Immature natural killer cell (primary cell): ENCODE measurements at regions not wholly inside any gene's neighbourhood (a gene's known extent, or its start where the extent isn't known, plus 50 kb on each side); places are given as distances from the start of the nearest gene placed in this dataset.

Experiments
- DNase-seq, 3 donors: peaks; one replicate each; pipeline ENCODE4 v3.0.0; 2022; ENCODE audit warnings: mixed read lengths in 1 of 3
- H3K27ac Mint-ChIP-seq, 6 donors: one replicate each; pipeline ENCODE4 v1.8.0; 2020; ENCODE audit warnings: mixed read lengths in 6 of 6, mild to moderate bottlenecking in 5 of 6, inconsistent platforms in 4 of 6, moderate library complexity in 3 of 6
- H3K27me3 Mint-ChIP-seq, 3 donors: one replicate each; pipeline ENCODE4 v1.8.0; 2020 to 2021; ENCODE audit warnings: low read depth in 3 of 3, mild to moderate bottlenecking in 3 of 3, mixed read lengths in 3 of 3, moderate library complexity in 3 of 3, inconsistent platforms in 1 of 3
- H3K36me3 Mint-ChIP-seq, 3 donors: one replicate each; pipeline ENCODE4 v1.8.0; 2020; ENCODE audit warnings: mixed read lengths in 3 of 3, inconsistent platforms in 2 of 3, mild to moderate bottlenecking in 2 of 3
- H3K4me1 Mint-ChIP-seq, 2 donors: one replicate each; pipeline ENCODE4 v1.8.0; 2020; ENCODE audit warnings: inconsistent platforms in 2 of 2, mild to moderate bottlenecking in 2 of 2, mixed read lengths in 2 of 2, moderate library complexity in 1 of 2
- H3K4me3 Mint-ChIP-seq, 5 donors: one replicate each; pipeline ENCODE4 v1.8.0; 2020; ENCODE audit warnings: mild to moderate bottlenecking in 5 of 5, mixed read lengths in 5 of 5, inconsistent platforms in 3 of 5, moderate library complexity in 3 of 5
- H3K9me3 Mint-ChIP-seq, 6 donors: one replicate each; pipeline ENCODE4 v1.8.0; 2020; ENCODE audit warnings: mild to moderate bottlenecking in 6 of 6, mixed read lengths in 6 of 6, inconsistent platforms in 4 of 6, moderate library complexity in 3 of 6

DNA sequence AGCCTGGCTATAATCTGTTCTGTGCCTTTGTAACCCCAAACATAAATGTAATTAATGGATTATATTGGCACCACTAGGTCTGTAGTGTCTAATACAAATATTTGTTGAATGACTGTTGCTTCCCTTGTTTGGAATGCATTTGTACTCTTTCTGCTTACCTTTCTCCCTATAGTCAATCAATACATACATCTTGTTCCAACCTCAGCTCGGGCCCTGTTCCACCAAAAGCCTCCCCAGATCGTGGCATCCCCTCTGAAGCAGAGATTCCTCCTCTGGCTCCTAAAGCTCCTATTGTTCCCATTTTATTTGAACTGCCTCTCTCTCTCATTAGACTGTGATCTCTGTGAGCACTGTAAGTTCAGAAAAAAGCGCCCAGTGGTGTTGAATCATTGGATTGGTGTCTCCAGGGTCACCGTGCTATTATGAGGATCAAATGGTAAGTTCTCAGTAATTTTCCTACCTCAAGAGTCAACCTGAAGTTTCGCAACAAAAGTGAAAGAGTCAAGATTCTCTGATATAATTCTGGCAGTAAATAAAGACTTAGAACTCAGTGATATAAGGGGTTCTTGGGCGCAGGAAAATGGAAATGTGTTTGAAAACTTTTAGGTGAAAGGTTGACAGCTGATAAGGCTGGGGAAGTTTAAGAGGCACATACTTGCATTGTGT lies 151.5 kb downstream of the KLF5 start:
- Mint-ChIP-seq H3K36me3 (no peaks in the 10 kb centered on the region), H3K9me3 (peaks cover 0 to 2% (median 0%) of the 10 kb centered on the region in 6 donors), H3K4me3 (no peak overlapping the region), H3K27ac (no peak overlapping the region), H3K4me1 (no peaks in the 10 kb centered on the region), H3K27me3 (peaks cover 0 to 9% (median 0%) of the 10 kb centered on the region in 3 donors)
- DNase-seq = no peak

DNA sequence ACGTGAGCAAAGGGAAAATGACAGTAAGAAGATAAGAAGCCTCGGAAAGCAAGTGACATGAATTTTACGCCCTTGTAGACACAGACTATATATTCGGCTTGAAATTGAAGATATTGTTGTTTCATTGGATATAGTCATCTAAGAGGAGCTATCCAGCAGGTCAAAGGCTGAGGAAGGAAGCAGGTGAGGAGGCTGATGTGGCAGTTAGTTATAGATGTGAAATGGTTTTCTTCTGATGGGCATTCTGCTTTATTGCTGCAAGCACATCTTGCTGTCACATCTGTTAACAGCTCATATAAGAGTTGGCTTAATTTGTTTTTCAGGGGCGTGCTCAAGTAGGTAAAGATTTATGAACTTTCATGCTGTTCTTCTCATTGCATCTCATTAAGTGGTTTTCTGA lies 146.1 kb downstream of the KLF5 start:
- DNase-seq = no peak
- H3K9me3 Mint-ChIP-seq = peaks cover 0 to 5% (median 0%) of the 10 kb centered on the region in 6 donors
- H3K4me1 Mint-ChIP-seq = no peaks in the 10 kb centered on the region
- no peak overlapping the region for H3K4me3 Mint-ChIP-seq
- H3K27me3 Mint-ChIP-seq = peaks cover 0 to 6% (median 0%) of the 10 kb centered on the region in 3 donors
- H3K27ac Mint-ChIP-seq = no peak overlapping the region
- H3K36me3 Mint-ChIP-seq = no peaks in the 10 kb centered on the region

DNA sequence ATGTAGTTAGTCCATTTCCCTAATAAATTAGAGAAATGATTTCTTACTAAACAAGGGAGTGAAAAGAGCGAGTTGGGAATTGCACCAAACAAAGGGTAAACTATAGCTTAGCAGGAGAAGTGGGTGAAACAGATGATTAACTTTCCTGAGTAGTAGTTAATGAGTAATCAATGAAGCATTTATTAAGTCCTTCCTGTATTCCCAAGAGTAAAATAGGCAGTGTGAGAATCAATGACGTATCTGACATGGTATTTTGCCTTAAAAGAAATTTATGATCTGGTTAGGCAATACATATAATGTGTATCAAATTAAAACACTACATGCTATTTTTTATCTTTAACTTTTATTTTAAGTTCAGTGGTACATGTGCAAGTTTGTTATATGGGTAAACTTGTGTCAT lies 142.8 kb downstream of the KLF5 start:
- no peak overlapping the region for H3K27ac Mint-ChIP-seq
- peaks cover 0 to 5% (median 0%) of the 10 kb centered on the region in 6 donors for H3K9me3 Mint-ChIP-seq
- H3K27me3 Mint-ChIP-seq = peaks cover 0 to 11% (median 3%) of the 10 kb centered on the region in 3 donors
- no peak for DNase-seq
- H3K4me1 Mint-ChIP-seq = no peaks in the 10 kb centered on the region
- no peaks in the 10 kb centered on the region for H3K36me3 Mint-ChIP-seq
- no peak overlapping the region for H3K4me3 Mint-ChIP-seq

DNA sequence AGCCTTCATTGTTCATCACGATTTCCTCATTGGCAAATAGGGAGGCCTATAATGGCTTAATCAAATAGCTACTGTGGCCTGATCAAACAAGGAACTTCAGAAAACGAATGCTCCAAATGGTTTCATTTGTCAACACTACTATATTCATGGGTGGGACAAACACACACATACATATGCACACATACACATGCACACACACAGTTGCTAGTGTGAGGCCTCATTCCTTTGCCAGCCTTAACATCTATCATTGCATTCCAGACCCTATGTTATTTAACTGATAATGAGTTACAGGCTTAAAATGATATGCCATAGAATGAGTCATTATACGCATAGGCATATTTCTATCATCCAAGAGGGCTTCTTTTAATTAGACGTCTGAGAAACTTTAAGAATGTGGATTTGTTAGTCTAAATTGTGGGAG lies 140.2 kb downstream of the KLF5 start:
- H3K27ac Mint-ChIP-seq = no peak overlapping the region
- H3K27me3 Mint-ChIP-seq = peaks cover 0 to 13% (median 3%) of the 10 kb centered on the region in 3 donors
- no peaks in the 10 kb centered on the region for H3K36me3 Mint-ChIP-seq
- H3K4me1 Mint-ChIP-seq = no peaks in the 10 kb centered on the region
- no peak for DNase-seq
- peaks cover 0 to 5% (median under 1%) of the 10 kb centered on the region in 6 donors for H3K9me3 Mint-ChIP-seq
- H3K4me3 Mint-ChIP-seq = no peak overlapping the region

DNA sequence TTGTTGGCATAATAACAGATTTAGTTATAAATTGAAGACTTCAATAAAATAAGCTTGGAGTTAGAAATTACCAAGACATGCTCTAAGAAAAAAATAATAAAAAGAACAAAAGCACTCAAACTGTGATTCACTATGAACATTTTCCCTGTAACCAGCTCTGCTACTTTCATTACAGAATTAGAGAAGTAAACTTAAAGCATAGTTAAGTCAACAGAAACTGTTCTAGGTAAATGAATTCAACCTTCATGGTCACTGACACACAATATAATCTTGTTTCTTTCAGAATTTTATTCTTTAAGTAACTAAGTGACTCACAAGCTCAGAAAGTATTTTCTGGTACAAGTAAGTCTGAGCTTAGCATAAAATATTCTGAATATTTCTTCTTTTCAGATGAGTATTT lies 136.3 kb downstream of the KLF5 start:
- Mint-ChIP-seq H3K4me3 (no peak overlapping the region), H3K36me3 (no peaks in the 10 kb centered on the region), H3K27me3 (peaks cover 0 to 10% (median 6%) of the 10 kb centered on the region in 3 donors), H3K4me1 (no peaks in the 10 kb centered on the region), H3K27ac (no peak overlapping the region), H3K9me3 (peaks cover 0 to 2% (median 0%) of the 10 kb centered on the region in 6 donors)
- DNase-seq = no peak

DNA sequence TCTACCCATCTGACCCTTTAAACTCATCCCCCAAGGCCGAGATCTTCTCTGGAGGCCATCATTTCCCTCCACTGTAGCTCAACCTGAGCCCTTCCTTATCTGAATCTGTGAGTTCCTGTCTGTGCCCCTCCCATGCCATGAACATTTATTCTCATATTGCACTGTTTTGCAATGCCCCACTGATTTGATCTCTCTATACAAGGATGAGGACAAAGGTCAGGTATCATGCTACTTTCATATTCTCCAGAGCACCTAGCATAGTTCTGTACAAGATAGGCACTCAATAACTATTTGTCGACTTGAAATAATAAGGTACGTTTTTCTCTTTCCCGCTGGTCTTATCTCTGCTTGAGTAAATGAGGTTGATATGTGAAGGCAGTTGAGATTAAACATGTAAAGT lies 135.5 kb downstream of the KLF5 start:
- no peak overlapping the region for H3K4me3 Mint-ChIP-seq
- peaks cover 0 to 2% (median 0%) of the 10 kb centered on the region in 6 donors for H3K9me3 Mint-ChIP-seq
- DNase-seq = no peak
- no peaks in the 10 kb centered on the region for H3K36me3 Mint-ChIP-seq
- no peaks in the 10 kb centered on the region for H3K4me1 Mint-ChIP-seq
- H3K27ac Mint-ChIP-seq = no peak overlapping the region
- H3K27me3 Mint-ChIP-seq = peaks cover 0 to 10% (median 8%) of the 10 kb centered on the region in 3 donors

DNA sequence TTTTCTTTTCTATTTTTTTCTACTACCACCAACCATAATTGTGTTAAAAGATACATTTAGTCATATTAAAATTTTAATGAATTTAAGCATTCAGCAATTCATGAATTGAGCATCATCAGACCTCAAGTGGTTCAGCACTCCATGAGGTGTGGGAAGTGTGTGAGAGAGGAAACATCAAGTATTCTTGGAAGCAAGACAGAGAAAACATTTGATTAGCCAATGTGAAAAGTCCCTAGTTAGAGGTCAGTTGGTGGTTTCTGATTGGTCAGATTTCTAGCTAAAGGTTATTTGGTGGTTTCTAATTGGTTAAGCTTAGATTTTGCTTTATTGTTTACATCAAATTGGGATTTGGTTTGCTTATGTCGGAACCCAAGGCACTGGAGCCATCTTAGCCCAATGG lies 134.7 kb downstream of the KLF5 start:
- H3K4me3 Mint-ChIP-seq = no peak overlapping the region
- H3K27ac Mint-ChIP-seq = no peak overlapping the region
- H3K9me3 Mint-ChIP-seq = peaks cover 0 to 2% (median 0%) of the 10 kb centered on the region in 6 donors
- no peak for DNase-seq
- no peaks in the 10 kb centered on the region for H3K4me1 Mint-ChIP-seq
- H3K27me3 Mint-ChIP-seq = peaks cover 0 to 10% (median 8%) of the 10 kb centered on the region in 3 donors
- no peaks in the 10 kb centered on the region for H3K36me3 Mint-ChIP-seq

DNA sequence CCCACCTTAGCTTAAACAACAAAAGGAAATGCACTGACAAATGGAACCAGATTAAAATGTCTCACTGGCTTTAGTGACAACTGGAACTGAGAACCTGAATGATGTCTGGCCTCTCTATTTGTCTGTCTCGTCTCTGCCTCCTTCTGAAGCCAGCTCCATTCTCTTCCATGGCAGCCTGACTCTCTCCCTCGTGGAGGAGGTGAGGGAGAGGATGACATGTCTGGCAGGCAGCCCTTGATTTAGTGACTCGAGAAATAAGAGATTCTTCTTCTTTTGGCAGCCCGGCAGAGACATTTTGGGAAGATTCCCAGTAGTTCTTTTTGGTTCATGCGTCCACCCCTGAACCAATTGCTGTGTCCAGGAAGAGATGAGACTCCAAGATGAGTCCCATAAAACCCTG lies 131.7 kb downstream of the KLF5 start:
- Mint-ChIP-seq H3K27me3 (peaks cover 1 to 6% (median 2%) of the 10 kb centered on the region in 3 donors), H3K9me3 (peaks cover 0 to 2% (median 0%) of the 10 kb centered on the region in 6 donors), H3K36me3 (no peaks in the 10 kb centered on the region)

DNA sequence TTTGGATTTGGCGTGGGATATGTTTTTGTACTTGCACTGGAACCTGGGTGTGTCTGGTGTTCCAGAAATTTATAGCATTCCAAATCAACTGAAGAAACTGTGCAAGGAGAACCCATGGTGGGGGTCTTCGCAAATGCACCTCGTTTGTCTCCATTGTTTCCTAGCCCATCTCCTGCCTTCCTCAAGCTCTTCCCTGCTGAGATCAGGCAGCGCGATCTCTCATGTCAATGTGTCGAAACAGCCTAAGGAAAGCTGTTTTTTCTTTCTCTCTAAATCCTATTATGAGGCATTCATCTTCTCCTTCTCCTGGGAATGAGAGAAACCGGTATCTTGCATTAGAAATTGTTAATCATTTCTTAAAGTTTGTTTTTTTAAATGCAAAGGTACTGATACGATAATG lies 131.0 kb downstream of the KLF5 start:
- no peak for DNase-seq
- no peaks in the 10 kb centered on the region for H3K4me1 Mint-ChIP-seq
- no peak overlapping the region for H3K4me3 Mint-ChIP-seq
- no peaks in the 10 kb centered on the region for H3K36me3 Mint-ChIP-seq
- peaks cover 1 to 6% (median 2%) of the 10 kb centered on the region in 3 donors for H3K27me3 Mint-ChIP-seq
- peaks cover 0 to 2% (median 0%) of the 10 kb centered on the region in 6 donors for H3K9me3 Mint-ChIP-seq
- H3K27ac Mint-ChIP-seq = no peak overlapping the region

More for the DNA sequence above, 131.7 kb downstream of the KLF5 start:
- Mint-ChIP-seq H3K4me3 (no peak overlapping the region), H3K27ac (no peak overlapping the region), H3K4me1 (no peaks in the 10 kb centered on the region)
- no peak for DNase-seq

DNA sequence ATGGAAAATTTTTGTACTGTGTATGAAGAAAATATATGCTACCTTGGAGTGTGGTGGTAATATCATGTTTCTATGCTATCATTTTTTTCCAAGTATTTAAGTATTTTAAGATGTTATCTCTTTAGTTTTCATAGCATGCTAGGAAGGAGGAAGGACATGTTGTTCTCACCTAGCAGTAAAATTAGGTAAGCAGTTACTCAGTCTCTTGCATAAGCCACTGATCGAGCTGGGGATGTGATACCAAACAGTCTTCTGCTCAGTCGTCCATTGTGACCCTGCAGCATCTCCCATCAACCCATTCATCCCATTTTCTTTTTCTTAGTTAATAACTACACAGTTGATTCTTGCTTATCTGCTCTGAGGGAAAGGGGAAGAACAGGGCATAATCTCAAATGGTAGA lies 130.6 kb downstream of the KLF5 start:
- no peaks in the 10 kb centered on the region for H3K4me1 Mint-ChIP-seq
- H3K9me3 Mint-ChIP-seq = peaks cover 0 to 2% (median 0%) of the 10 kb centered on the region in 6 donors
- no peaks in the 10 kb centered on the region for H3K36me3 Mint-ChIP-seq
- no peak overlapping the region for H3K27ac Mint-ChIP-seq
- peaks cover 1 to 6% (median 2%) of the 10 kb centered on the region in 3 donors for H3K27me3 Mint-ChIP-seq
- no peak for DNase-seq
- no peak overlapping the region for H3K4me3 Mint-ChIP-seq

DNA sequence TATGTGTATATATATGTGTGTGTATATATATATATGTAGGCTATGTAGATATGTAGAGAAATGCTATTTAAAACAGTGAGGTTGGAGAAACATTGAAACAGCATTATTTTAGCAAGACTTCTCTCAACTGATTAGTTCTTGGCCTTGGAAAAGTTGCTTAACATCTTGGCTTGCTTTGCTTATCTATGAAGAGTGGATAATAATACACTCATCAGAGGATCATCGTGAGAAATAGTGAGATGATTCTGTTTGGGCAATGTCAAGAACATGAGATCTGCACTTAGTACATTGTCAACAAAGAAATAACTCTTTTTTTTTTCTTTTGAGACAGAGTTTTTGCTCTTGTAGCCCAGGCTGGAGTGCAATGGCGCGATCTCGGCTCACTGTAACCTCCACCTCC lies 128.3 kb downstream of the KLF5 start:
- no peak overlapping the region for H3K4me3 Mint-ChIP-seq
- no peak for DNase-seq
- H3K27me3 Mint-ChIP-seq = peaks cover 1 to 10% (median 2%) of the 10 kb centered on the region in 3 donors
- H3K4me1 Mint-ChIP-seq = no peaks in the 10 kb centered on the region
- H3K36me3 Mint-ChIP-seq = no peaks in the 10 kb centered on the region
- H3K9me3 Mint-ChIP-seq = no peaks in the 10 kb centered on the region
- no peak overlapping the region for H3K27ac Mint-ChIP-seq

DNA sequence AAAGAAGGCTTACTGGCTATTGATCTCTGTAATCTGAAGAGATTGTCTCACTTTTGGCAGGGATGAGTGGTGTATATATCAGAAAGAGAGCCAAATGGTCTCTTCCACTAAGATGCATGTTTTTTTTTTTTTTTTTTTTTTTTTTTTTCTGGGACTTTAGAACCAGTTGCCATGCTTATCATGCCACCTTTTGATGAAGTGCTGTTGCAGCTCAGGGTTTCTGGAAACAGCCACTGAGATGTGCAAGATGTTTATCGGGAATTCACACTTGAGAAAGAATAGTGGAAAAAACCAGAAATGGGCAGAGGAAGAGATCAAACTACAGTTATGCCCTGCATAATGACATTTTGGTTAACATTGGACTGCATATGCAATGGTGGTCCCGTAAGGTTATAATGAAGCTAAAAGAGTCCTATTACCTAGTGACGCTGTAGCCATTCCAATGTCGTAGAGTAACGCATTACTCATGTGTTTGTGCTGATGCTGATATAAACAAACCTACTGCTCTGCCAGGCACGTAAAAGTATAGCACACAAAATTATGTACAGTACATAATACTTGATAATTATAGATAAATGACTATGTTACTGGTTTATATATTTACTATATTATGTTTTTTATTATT lies 121.0 kb downstream of the KLF5 start:
- H3K9me3 Mint-ChIP-seq = no peaks in the 10 kb centered on the region
- peaks cover 0 to 4% (median 3%) of the 10 kb centered on the region in 3 donors for H3K27me3 Mint-ChIP-seq
- no peaks in the 10 kb centered on the region for H3K4me1 Mint-ChIP-seq
- H3K36me3 Mint-ChIP-seq = no peaks in the 10 kb centered on the region
- DNase-seq = no peak
- H3K4me3 Mint-ChIP-seq = no peak overlapping the region
- H3K27ac Mint-ChIP-seq = no peak overlapping the region

DNA sequence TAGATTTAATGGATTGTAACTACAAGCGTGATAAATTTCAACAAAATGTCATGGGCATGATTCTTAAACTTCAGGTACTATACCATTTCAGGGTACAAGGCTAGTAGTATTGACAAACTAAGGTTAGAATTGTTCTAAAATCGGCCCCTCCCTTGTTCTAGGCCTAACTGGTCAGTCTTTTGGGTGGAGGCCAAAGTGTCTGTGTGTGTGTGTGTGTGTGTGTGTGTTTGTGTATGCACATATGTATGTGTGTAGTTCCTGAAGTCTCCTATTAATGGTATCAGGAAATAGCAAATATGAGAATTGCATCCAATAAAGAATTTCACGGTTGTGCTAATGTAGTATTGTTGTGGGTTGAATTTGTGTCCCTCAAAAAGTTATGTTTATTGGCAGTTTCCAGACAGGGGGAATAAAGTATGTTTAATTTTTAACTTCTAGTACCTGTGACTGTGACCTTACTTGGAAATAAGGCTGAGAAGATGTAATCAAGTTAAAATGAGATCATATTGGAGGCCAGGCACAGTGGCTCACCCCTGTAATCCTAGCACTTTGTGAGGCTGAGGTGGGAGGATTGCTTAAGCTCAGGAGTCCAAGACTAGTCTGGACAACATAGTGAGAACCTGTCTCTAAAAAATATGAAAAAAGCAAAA lies 119.2 kb downstream of the KLF5 start:
- Mint-ChIP-seq H3K4me1 (no peaks in the 10 kb centered on the region), H3K27ac (no peak overlapping the region)

DNA sequence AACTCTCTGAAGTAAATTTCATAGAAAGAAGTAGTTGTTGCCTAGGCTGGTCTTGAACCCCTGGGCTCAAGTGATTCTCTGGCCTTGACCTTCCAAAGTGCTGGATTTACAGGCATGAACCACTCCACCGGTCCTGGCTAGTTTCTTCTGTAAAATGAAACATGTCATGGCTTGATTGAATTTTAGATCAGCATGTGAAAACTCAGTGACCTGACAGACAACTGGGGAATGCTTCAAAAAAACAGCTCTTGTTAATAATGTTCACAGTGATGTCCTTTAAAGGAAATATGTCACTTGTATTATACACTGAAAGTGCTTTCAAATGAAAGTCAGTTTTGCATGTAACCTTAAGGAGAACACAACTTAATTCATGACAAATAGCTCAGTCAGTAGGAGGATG lies 118.2 kb downstream of the KLF5 start:
- Mint-ChIP-seq H3K4me1 (no peaks in the 10 kb centered on the region), H3K36me3 (no peaks in the 10 kb centered on the region), H3K9me3 (no peaks in the 10 kb centered on the region), H3K4me3 (no peak overlapping the region), H3K27ac (no peak overlapping the region), H3K27me3 (peaks cover 0 to 1% (median 0%) of the 10 kb centered on the region in 3 donors)
- no peak for DNase-seq

More for the DNA sequence above, 119.2 kb downstream of the KLF5 start:
- Mint-ChIP-seq H3K9me3 (no peaks in the 10 kb centered on the region), H3K36me3 (no peaks in the 10 kb centered on the region), H3K27me3 (peaks cover 0 to 3% (median 1%) of the 10 kb centered on the region in 3 donors), H3K4me3 (no peak overlapping the region)
- DNase-seq = no peak
